ENCODE measurements at regions not wholly inside any gene's neighbourhood (a gene's known extent, or its start where the extent isn't known, plus 50 kb on each side); places are given as distances from the start of the nearest gene placed in this dataset.

GRCh38 chr18:2324459-2324858, 246.8 kb downstream of the METTL4 start:
- Histone ChIP-seq H3K79me2 (ENCODE audit: low read length) (no peaks in the 10 kb centered on the region), H4K20me1 (ENCODE audit: insufficient read depth, low read length) (no peaks in the 10 kb centered on the region), H3K9me3 (ENCODE audit: insufficient read depth, low read length) (no peaks in the 10 kb centered on the region), H3K27ac (ENCODE audit: low read length) (no peak overlapping the region), H3K36me3 (replicated peaks; ENCODE audit: low read depth, low read length) (no peaks in the 10 kb centered on the region), H3K4me2 (ENCODE audit: low read length) (no peak overlapping the region), H3K9ac (ENCODE audit: low read length) (no peak overlapping the region), H3K4me3 (ENCODE audit: low read length) (no peak overlapping the region), H2AFZ (ENCODE audit: low read depth, low read length) (no peak overlapping the region), H3K4me1 (ENCODE audit: low read length) (no peaks in the 10 kb centered on the region), H3K27me3 (ENCODE audit: low read depth, low read length) (peaks cover 26% of the 10 kb centered on the region)
- no peak for TF ChIP-seq EZH2phosphoT487 (IDR thresholded peaks at IDR 0.05; ENCODE audit: low read depth)
- TF ChIP-seq CTCF (IDR thresholded peaks at IDR 0.05; ENCODE audit: low read depth, low read length), result no peak

- H4K20me1 ChIP-seq (ENCODE audit: insufficient read depth, low read length), result no peaks in the 10 kb centered on the region
- H3K36me3 ChIP-seq (replicated peaks; ENCODE audit: low read depth, low read length), result no peaks in the 10 kb centered on the region
- peaks cover 35% of the 10 kb centered on the region for H3K27me3 ChIP-seq (ENCODE audit: low read depth, low read length)
- no peaks in the 10 kb centered on the region for H3K79me2 ChIP-seq (ENCODE audit: low read length)
- H3K4me2 ChIP-seq (ENCODE audit: low read length), result no peak overlapping the region
- H3K9me3 ChIP-seq (ENCODE audit: insufficient read depth, low read length), result no peaks in the 10 kb centered on the region
- H3K9ac ChIP-seq (ENCODE audit: low read length), result no peak overlapping the region
- TF ChIP-seq EZH2phosphoT487 (IDR thresholded peaks at IDR 0.05; ENCODE audit: low read depth) (no peak), CTCF (IDR thresholded peaks at IDR 0.05; ENCODE audit: low read depth, low read length) (no peak)
- no peak overlapping the region for H3K4me3 ChIP-seq (ENCODE audit: low read length)
- no peak overlapping the region for H2AFZ ChIP-seq (ENCODE audit: low read depth, low read length)
- no peak overlapping the region for H3K27ac ChIP-seq (ENCODE audit: low read length)
- H3K4me1 ChIP-seq (ENCODE audit: low read length), result no peaks in the 10 kb centered on the region
These were observed 245.9 kb downstream of the METTL4 start for GRCh38 chr18:2325308-2325849.

- no peak overlapping the region for H3K4me3 ChIP-seq (ENCODE audit: low read length)
- peaks cover 40% of the 10 kb centered on the region for H3K27me3 ChIP-seq (ENCODE audit: low read depth, low read length)
- H3K79me2 ChIP-seq (ENCODE audit: low read length), result no peaks in the 10 kb centered on the region
- no peaks in the 10 kb centered on the region for H3K4me1 ChIP-seq (ENCODE audit: low read length)
- H4K20me1 ChIP-seq (ENCODE audit: insufficient read depth, low read length), result no peaks in the 10 kb centered on the region
- TF ChIP-seq CTCF (IDR thresholded peaks at IDR 0.05; ENCODE audit: low read depth, low read length) (no peak), EZH2phosphoT487 (IDR thresholded peaks at IDR 0.05; ENCODE audit: low read depth) (no peak)
- no peaks in the 10 kb centered on the region for H3K9me3 ChIP-seq (ENCODE audit: insufficient read depth, low read length)
- H3K4me2 ChIP-seq (ENCODE audit: low read length), result no peak overlapping the region
- H3K36me3 ChIP-seq (replicated peaks; ENCODE audit: low read depth, low read length), result no peaks in the 10 kb centered on the region
- H2AFZ ChIP-seq (ENCODE audit: low read depth, low read length), result no peak overlapping the region
- no peak overlapping the region for H3K27ac ChIP-seq (ENCODE audit: low read length)
- no peak overlapping the region for H3K9ac ChIP-seq (ENCODE audit: low read length)
These were observed 245.4 kb downstream of the METTL4 start for GRCh38 chr18:2325933-2326332.

GRCh38 chr18:2326999-2327398, 244.3 kb downstream of the METTL4 start:
- no peaks in the 10 kb centered on the region for H4K20me1 ChIP-seq (ENCODE audit: insufficient read depth, low read length)
- H3K27ac ChIP-seq (ENCODE audit: low read length), result no peak overlapping the region
- no peaks in the 10 kb centered on the region for H3K36me3 ChIP-seq (replicated peaks; ENCODE audit: low read depth, low read length)
- H3K4me2 ChIP-seq (ENCODE audit: low read length), result no peak overlapping the region
- no peak overlapping the region for H3K9ac ChIP-seq (ENCODE audit: low read length)
- H3K9me3 ChIP-seq (ENCODE audit: insufficient read depth, low read length), result no peaks in the 10 kb centered on the region
- H3K4me1 ChIP-seq (ENCODE audit: low read length), result no peaks in the 10 kb centered on the region
- peaks cover 48% of the 10 kb centered on the region for H3K27me3 ChIP-seq (ENCODE audit: low read depth, low read length)
- H2AFZ ChIP-seq (ENCODE audit: low read depth, low read length), result no peak overlapping the region
- TF ChIP-seq EZH2phosphoT487 (IDR thresholded peaks at IDR 0.05; ENCODE audit: low read depth) (no peak), CTCF (IDR thresholded peaks at IDR 0.05; ENCODE audit: low read depth, low read length) (no peak)
- H3K79me2 ChIP-seq (ENCODE audit: low read length), result no peaks in the 10 kb centered on the region
- H3K4me3 ChIP-seq (ENCODE audit: low read length), result no peak overlapping the region

Data from OCI-LY3 (cell line).